PFSK-1 (cell line): ENCODE measurements at regions not wholly inside any gene's neighbourhood (a gene's known extent, or its start where the extent isn't known, plus 50 kb on each side); places are given as distances from the start of the nearest gene placed in this dataset.

Source experiments
- FOXP2 ChIP-seq: optimal IDR thresholded peaks from 2 replicates; pipeline ENCODE3; 2011; ENCODE audit warnings: borderline replicate concordance, control low read depth, inconsistent platforms; ENCODE audit not compliant: insufficient read depth; ENCODE audit errors: extremely low read length, extremely low read depth
- POLR2AphosphoS5 ChIP-seq: IDR thresholded peaks from 2 replicates; pipeline ENCODE4 v1.6.1; 2012; ENCODE audit warnings: low read depth, mild to moderate bottlenecking, control low read depth, low read length, moderate library complexity
- SIN3A ChIP-seq: IDR thresholded peaks from 2 replicates; pipeline ENCODE4 v1.6.1; 2012; ENCODE audit warnings: mild to moderate bottlenecking, low read length, moderate library complexity, borderline replicate concordance; ENCODE audit not compliant: insufficient read depth
- TAF1 ChIP-seq: IDR thresholded peaks from 2 replicates; pipeline ENCODE4 v1.6.1; 2012; ENCODE audit warnings: low read length, control low read depth, borderline replicate concordance; ENCODE audit not compliant: insufficient read depth
- TF ChIP-seq, protein P1 (sequence below), 2 experiments: IDR thresholded peaks; 2 replicates each; pipeline versions ENCODE4 v1.6.1 to v1.8.0; 2011 to 2012; ENCODE audit warnings: low read depth in 2 of 2, low read length in 2 of 2, control low read depth in 1 of 2, inconsistent platforms in 1 of 2, mild to moderate bottlenecking in 1 of 2, moderate library complexity in 1 of 2; ENCODE audit not compliant: insufficient read depth in 1 of 2

DNA sequence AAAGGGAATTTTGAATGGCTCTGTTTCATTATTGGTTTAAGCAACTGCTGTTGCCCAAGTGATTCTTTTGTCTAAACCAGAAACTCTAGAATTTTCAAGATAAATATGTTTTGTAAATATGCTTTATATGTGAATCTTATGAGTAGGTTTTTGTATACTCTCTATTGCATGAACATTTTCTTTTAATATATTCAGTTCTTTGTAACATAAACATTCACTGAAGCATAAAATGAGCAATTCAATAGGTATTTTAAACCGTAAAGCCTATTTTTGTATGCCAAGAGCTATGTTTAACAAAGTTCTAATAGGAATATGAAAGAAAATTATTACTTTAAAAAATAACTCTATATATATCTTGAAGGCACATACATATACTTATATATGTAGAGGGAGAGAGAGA is 293.1 kb downstream of the PSAT1 start:
- no peak for TF ChIP-seq TAF1
- no peak for TF ChIP-seq SIN3A
- TF ChIP-seq FOXP2, result no peak

DNA sequence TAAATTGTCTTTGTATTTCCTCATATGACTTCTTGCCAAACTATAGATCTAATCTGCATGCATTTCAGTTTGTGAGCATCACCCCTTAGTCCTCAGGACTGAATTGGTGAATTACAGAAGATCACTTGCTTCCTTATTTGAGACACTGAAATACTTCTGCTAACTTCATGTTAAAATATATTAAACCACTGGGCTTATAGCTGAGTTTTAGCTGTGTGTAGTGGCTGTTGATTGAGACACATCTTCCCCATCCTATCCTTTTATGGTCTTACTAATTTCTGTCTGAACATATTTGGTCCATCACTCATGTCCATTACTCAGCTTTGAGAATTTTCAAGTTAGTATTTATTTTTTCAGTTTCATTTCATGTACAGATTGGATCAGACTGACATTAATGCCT is 295.9 kb downstream of the PSAT1 start:
- TF ChIP-seq POLR2AphosphoS5 (no peak), SIN3A (no peak), FOXP2 (no peak), TAF1 (no peak)
- TF ChIP-seq, protein P1, sequence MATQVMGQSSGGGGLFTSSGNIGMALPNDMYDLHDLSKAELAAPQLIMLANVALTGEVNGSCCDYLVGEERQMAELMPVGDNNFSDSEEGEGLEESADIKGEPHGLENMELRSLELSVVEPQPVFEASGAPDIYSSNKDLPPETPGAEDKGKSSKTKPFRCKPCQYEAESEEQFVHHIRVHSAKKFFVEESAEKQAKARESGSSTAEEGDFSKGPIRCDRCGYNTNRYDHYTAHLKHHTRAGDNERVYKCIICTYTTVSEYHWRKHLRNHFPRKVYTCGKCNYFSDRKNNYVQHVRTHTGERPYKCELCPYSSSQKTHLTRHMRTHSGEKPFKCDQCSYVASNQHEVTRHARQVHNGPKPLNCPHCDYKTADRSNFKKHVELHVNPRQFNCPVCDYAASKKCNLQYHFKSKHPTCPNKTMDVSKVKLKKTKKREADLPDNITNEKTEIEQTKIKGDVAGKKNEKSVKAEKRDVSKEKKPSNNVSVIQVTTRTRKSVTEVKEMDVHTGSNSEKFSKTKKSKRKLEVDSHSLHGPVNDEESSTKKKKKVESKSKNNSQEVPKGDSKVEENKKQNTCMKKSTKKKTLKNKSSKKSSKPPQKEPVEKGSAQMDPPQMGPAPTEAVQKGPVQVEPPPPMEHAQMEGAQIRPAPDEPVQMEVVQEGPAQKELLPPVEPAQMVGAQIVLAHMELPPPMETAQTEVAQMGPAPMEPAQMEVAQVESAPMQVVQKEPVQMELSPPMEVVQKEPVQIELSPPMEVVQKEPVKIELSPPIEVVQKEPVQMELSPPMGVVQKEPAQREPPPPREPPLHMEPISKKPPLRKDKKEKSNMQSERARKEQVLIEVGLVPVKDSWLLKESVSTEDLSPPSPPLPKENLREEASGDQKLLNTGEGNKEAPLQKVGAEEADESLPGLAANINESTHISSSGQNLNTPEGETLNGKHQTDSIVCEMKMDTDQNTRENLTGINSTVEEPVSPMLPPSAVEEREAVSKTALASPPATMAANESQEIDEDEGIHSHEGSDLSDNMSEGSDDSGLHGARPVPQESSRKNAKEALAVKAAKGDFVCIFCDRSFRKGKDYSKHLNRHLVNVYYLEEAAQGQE (IDR thresholded peaks at IDR 0.05; ENCODE audit: insufficient read depth in 1 of 2, low read depth in 2 of 2, low read length in 2 of 2), result no peak

DNA sequence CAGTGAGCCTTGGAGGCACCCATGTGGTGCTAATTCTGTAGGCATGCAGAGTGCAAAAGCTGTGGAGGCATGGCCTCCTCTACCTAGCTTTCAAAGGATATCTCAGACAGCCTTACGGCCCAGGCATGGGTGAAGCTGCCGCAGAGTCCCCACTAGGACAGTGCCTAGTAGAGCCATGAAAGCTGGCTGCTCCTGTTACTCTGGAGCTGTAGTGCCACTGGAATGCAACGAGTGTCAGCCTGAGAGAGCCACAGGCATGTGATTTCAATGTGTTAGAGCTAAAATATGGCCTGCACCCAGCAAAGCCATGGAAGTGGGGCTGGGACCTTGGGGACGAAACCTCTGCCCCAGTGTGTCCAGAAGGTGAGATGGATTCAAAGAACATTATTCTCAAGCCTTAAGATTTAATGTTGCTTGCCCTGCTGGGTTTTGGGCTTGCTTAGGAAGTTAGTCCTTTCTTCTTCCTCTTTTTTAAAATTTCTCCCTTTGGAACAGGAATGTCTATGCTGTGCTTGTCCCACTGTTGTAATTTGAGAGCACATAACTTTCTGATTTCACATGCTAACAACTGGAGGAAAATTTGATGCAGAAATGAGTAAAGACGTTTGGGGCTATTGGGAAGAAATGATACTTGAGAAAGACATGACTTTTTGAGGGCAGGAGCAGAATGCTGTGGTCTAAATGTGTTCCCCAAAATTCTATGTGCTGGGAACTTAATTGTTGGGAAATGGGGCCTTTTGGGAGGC is 298.4 kb downstream of the PSAT1 start:
- TF ChIP-seq SIN3A (no peak), FOXP2 (no peak), TAF1 (no peak), POLR2AphosphoS5 (no peak)

DNA sequence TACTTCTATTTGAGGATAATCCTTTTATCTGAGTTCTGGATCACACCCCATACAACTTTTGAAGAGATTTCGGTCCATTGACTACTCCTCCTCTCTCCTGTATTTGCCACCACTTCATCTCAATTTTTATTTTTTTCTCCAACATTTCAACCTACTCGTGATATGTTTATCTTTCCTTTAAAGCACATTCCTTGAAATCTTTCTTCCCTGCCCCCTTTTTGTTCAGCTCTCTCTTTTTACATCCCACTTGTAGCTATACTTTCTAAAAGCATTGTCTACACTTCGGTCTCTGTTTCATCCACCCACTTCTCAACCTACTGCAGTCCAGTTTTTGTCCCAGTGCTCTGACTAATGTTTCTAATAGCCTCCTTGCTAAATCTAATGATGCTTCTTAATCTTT is 299.4 kb downstream of the PSAT1 start:
- TF ChIP-seq, protein P1 (IDR thresholded peaks at IDR 0.05; ENCODE audit: insufficient read depth in 1 of 2, low read depth in 2 of 2, low read length in 2 of 2), result no peak

DNA sequence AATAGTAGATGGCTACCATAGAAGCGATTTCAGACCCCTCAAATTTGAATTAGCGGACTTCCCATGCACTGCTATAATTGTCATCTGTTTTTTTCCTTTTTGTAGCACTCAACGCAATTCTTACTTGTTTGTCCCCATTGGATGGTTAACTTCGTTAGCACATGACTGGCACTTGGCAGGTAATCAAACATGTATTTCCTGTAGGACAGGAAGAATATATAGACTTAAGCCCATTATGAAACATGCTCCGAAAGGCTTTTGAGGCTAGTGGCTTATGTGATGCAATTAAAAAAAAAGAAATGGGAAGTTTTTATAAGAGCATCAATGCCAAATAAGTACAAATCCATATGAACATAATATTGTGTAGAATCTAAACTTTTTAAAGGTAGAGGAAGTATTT is 301.2 kb downstream of the PSAT1 start:
- TF ChIP-seq, protein P1 (IDR thresholded peaks at IDR 0.05; ENCODE audit: insufficient read depth in 1 of 2, low read depth in 2 of 2, low read length in 2 of 2), result no peak

DNA sequence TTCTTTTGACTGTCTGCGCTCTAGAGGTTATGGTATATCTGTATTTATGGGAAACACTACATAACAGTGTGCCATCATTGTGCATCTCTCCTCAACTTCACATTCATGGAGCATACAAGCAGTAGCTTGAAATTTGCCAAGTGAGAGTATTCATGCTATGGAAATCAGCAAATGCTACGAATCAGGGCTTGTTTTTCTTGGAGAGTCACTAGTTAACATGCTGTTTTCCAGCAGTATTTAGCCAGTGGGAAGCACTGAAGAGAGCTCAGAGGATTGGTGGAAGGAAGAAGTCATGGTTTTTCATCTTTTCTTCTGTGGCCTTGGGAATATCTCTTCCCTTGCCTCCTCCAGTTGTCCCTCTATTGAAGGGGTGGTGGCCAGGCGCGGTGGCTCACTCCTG is 303.0 kb downstream of the PSAT1 start:
- TF ChIP-seq TAF1 (no peak), FOXP2 (no peak), SIN3A (no peak), POLR2AphosphoS5 (no peak)
- TF ChIP-seq, protein P1 (IDR thresholded peaks at IDR 0.05; ENCODE audit: insufficient read depth in 1 of 2, low read depth in 2 of 2, low read length in 2 of 2), result no peak
